ENCODE measurements at regions not wholly inside any gene's neighbourhood (a gene's known extent, or its start where the extent isn't known, plus 50 kb on each side); places are given as distances from the start of the nearest gene placed in this dataset.

GRCh38 chr12:43151441-43151981 lies 400.5 kb downstream of the ADAMTS20 start:
- Histone ChIP-seq H3T11ph (ENCODE audit: low read length) (no peak overlapping the region), H2BK120ac (ENCODE audit: low read depth, low read length, poor library complexity, severe bottlenecking) (no peak overlapping the region), H3K23ac (ENCODE audit: insufficient read length, low read depth, low read length) (no peak overlapping the region), H2BK20ac (ENCODE audit: low read depth, low read length, poor library complexity, severe bottlenecking) (no peak overlapping the region), H3K27me3 (ENCODE audit: insufficient read depth, low read length) (no peaks in the 10 kb centered on the region), H4K8ac (replicated peaks; ENCODE audit: insufficient read length, low read depth, low read length) (no peak overlapping the region), H3K14ac (ENCODE audit: insufficient read depth, low read length) (no peak overlapping the region), H4K20me1 (ENCODE audit: control insufficient read depth, insufficient read depth, insufficient read length) (no peaks in the 10 kb centered on the region), H3K27ac (ENCODE audit: insufficient read length, low read depth, low read length) (no peak overlapping the region), H3K4me1 (ENCODE audit: insufficient read depth, low read length) (peaks cover 2% of the 10 kb centered on the region; the same call in 1 of the 2 replicates), H2BK12ac (ENCODE audit: insufficient read length, low read depth, low read length) (no peak overlapping the region), H3K18ac (ENCODE audit: insufficient read length, low read depth, low read length) (no peak overlapping the region), H2BK15ac (ENCODE audit: low read depth, low read length) (no peak overlapping the region), H3K4ac (ENCODE audit: low read depth, low read length) (no peak overlapping the region), H3K79me2 (ENCODE audit: insufficient read depth, low read length) (no peaks in the 10 kb centered on the region), H3K79me1 (ENCODE audit: insufficient read depth, low read depth, low read length, poor library complexity, severe bottlenecking) (no peaks in the 10 kb centered on the region), H4K91ac (ENCODE audit: insufficient read length, low read depth, low read length) (no peak overlapping the region), H2AFZ (ENCODE audit: low read length) (no peak overlapping the region), H2BK5ac (ENCODE audit: insufficient read length, low read length) (no peak overlapping the region), H3K9ac (ENCODE audit: extremely low read depth, insufficient read length, low read length) (no peak overlapping the region), H3K4me2 (ENCODE audit: insufficient read depth, insufficient read length, low read length) (no peak overlapping the region), H4K5ac (ENCODE audit: insufficient read length, low read depth, low read length) (no peak overlapping the region), H3K23me2 (ENCODE audit: insufficient read length, low read depth, low read length, poor library complexity, severe bottlenecking) (no peaks in the 10 kb centered on the region), H2AK5ac (ENCODE audit: insufficient read length, low read length) (no peak overlapping the region), H3K9me3 (ENCODE audit: control insufficient read depth, low read depth, low read length) (no peaks in the 10 kb centered on the region), H3K56ac (ENCODE audit: insufficient read length, low read depth, low read length) (no peak overlapping the region)
- DNase-seq: no peak
- no CpG with 5 or more reads among the region's 4 CpGs for WGBS (ENCODE audit: extremely low coverage, insufficient read length, low lambda C conversion rate)
- peaks cover 0 to 4% (median 2%) of the 10 kb centered on the region in 3 experiments; a peak in 1 of 7 replicates for H3K36me3 Mint-ChIP-seq (ENCODE audit: insufficient read depth in 1 of 3, low read depth in 3 of 3)
- peaks cover 17 to 21% of the 10 kb centered on the region in 2 experiments for H3K4me1 Mint-ChIP-seq
- H3K27ac Mint-ChIP-seq: no peak overlapping the region
- H3K9me3 Mint-ChIP-seq: peaks cover 0 to 3% of the 10 kb centered on the region in 2 experiments; a peak in 1 of 5 replicates
- TF ChIP-seq CTCF (conservative IDR thresholded peaks at IDR 0.05): no peak
- no peaks in the 10 kb centered on the region for H3K27me3 Mint-ChIP-seq (ENCODE audit: low read depth)
- H3K4me3 Mint-ChIP-seq: no peak overlapping the region
